HG03045 (cell line): ENCODE measurements at regions not wholly inside any gene's neighbourhood (a gene's known extent, or its start where the extent isn't known, plus 50 kb on each side); places are given as distances from the start of the nearest gene placed in this dataset.

Experiments
- ATAC-seq: cut with Tn5 transposase; IDR thresholded peaks from one replicate; pipeline ENCODE4 v1.9.1; 2021; ENCODE audit warnings: mild to moderate bottlenecking, moderate library complexity; ENCODE audit not compliant: unreplicated experiment

- peak; percentile 100 for ATAC-seq
Observed at GRCh38 chr7:127447326-127447945, 54.9 kb upstream of the ZNF800 start.

- no peak for ATAC-seq
Observed at GRCh38 chr7:127446842-127447241, 54.3 kb upstream of the ZNF800 start.
